HUES64 (cell line): ENCODE measurements at regions not wholly inside any gene's neighbourhood (a gene's known extent, or its start where the extent isn't known, plus 50 kb on each side); places are given as distances from the start of the nearest gene placed in this dataset.

ENCODE experiments used
- H3K27ac ChIP-seq: 2 replicates; pipeline ENCODE4 v1.7.0; 2013; ENCODE audit warnings: low read depth, low read length, inconsistent platforms
- H3K27me3 ChIP-seq: 2 replicates; pipeline ENCODE4 v1.6.1; 2013; ENCODE audit warnings: mild to moderate bottlenecking, low read length; ENCODE audit not compliant: insufficient read depth
- H3K36me3 ChIP-seq: 2 replicates; pipeline ENCODE4 v1.6.1; 2013; ENCODE audit warnings: mild to moderate bottlenecking, low read length; ENCODE audit not compliant: insufficient read depth
- H3K4me1 ChIP-seq: 2 replicates; pipeline ENCODE4 v1.6.1; 2013; ENCODE audit warnings: mild to moderate bottlenecking, low read length, moderate library complexity; ENCODE audit not compliant: insufficient read depth
- H3K4me3 ChIP-seq: 2 replicates; pipeline ENCODE4 v1.5.1; 2013; ENCODE audit warnings: mild to moderate bottlenecking, low read length, moderate library complexity
- H3K9ac ChIP-seq: 2 replicates; pipeline ENCODE4 v1.6.1; 2013; ENCODE audit warnings: mild to moderate bottlenecking, low read depth, low read length
- H3K9me3 ChIP-seq: 2 replicates; pipeline ENCODE4 v1.6.1; 2013; ENCODE audit warnings: low read depth, low read length; ENCODE audit not compliant: insufficient read depth
- WGBS: fragments of 150-250, 120-280 bp; methylation state at CpG from one replicate; pipeline ENCODE4 v1.1.7; 2013; ENCODE audit warnings: missing lambda C conversion rate; 5-methylcytosine and 5-hydroxymethylcytosine counted together

DNA sequence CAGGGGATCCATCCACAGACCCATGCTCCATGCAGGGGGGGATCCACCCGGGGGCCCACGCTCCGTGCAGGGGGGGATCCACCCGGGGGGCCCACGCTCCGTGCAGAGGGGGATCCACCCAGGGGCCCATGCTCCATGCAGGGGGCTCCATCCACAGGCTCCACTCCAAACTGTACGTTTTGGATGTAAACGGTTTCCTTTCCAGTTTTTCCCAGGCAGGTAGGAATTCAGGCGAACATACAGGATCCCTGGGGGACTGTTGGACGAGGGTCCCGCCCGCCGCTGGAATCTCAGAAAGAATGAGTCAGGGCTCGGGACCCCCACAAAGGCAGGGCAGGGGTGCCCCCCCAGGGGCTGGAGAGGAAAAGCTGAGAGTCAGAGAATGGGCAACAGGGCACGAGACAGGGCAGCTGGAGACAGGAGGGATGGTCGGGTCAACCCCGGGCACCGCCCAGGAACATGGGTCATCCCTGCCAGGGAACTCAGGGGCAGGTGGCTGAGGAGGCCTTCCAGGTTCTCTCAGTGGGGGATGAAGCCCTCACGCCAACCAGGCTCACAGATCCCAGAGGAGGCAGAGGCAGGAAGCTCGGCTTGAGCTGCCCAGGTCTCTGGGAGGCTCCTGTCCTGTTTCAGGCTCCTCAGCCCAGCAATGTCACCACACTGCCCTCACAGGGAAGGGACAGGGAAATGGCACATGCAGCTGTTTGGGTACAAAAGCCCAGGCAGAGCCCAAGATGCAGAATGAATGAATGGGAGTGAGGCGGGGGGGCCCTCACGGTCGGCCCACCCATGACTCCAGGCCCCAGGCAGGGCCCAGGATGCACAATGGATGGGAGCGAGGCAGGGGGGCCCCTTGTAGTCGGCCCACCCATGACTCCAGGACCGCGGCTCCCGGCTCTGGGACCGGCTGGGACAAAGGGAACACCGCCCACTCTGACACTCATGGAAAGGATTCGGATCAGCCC lies 200.2 kb downstream of the BRD1 start:
- no peaks in the 10 kb centered on the region for H3K4me1 ChIP-seq
- no peak overlapping the region for H3K4me3 ChIP-seq

DNA sequence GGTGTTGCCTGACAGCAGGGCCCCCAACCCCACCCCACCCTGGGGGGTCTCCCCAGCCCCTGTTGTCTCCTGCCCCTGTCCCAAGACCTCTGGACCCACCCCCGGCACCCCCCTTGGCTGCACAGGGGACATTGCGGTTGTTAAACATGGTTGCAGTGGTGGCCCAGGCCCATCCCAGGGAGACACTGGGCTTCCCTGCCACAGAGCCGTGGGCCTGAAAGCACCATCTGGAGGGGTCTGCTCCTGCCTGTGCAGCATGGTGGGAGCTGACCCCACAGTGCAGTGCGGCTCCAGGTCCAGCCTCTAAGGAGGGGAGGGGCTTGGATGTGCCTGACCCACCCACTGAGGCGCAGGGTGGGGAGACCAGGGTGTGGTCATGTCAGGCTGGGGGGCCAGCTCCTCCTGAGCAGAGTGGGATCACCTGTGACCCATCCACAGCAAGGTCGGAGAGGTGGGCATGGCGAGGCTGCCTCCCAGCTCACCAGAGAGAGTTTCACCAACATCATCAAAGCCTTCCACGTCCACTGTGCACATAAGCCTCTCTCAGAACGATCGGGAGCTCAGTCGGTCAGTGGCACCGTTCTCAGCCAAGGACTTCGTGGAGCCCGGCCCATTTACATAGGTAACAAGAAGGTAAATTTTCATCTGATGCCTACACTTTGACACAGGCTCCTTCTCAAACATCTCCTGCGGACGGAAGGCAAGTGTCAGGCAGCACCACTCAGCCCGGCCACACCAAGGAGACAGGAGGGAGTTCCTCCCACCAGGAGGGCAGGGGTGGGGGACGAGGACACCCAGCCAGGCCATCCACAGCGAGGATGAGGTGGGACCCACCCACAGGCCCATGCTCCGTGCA lies 201.1 kb downstream of the BRD1 start:
- no peaks in the 10 kb centered on the region for H3K27me3 ChIP-seq
- H3K4me1 ChIP-seq, result no peaks in the 10 kb centered on the region
- 93% methylated on average over 20 of the region's 20 CpGs for WGBS
- H3K36me3 ChIP-seq, result no peaks in the 10 kb centered on the region
- H3K9me3 ChIP-seq, result no peaks in the 10 kb centered on the region
- H3K9ac ChIP-seq, result no peak overlapping the region
- H3K27ac ChIP-seq, result no peak overlapping the region
- H3K4me3 ChIP-seq, result no peak overlapping the region

More for the DNA sequence above, 200.2 kb downstream of the BRD1 start:
- Histone ChIP-seq H3K27ac (no peak overlapping the region), H3K27me3 (no peaks in the 10 kb centered on the region; the same call in 1 of the 2 replicates), H3K9ac (no peak overlapping the region), H3K9me3 (no peaks in the 10 kb centered on the region), H3K36me3 (no peaks in the 10 kb centered on the region)
- 91% methylated on average over 31 of the region's 31 CpGs for WGBS

DNA sequence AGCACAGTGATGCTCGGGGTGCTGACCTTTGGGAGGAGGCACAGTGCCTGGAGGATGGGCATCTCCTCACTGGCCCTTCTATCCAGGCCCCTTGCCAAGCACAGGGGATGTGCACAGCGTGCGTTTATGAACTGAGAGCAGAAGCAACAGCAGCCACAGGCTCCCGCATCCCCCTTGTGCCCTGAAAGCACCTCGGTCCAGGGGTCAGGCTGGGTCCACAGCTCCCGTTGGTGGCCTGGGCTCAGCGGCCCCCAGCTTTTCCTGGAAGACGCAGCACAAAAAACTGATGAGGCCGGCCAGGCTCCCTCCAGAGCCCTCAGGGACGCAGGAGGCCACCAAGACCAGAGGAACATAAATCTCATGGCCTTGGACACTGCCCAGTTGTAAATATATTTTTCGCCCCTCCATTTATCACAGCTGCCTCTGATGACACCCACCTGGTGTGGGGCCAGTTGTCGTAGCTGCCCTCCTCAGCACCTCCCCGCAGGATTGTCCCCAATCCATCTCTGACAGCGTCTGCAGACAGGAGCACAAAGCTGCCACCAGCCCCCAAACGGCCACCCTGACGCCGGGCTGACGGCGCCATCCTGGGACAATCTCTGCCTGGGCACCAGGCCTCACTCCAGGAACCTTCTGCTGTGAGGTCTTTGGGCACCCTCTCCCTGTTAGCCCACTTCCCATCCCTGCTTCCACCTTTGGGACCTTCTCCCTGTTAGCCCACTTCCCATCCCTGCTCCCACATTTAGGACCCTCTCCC lies 203.1 kb downstream of the BRD1 start:
- H3K9ac ChIP-seq, result no peak overlapping the region
- 90% methylated on average over 19 of the region's 19 CpGs for WGBS
- H3K4me3 ChIP-seq, result no peak overlapping the region
- no peak overlapping the region for H3K27ac ChIP-seq
- no peaks in the 10 kb centered on the region for H3K27me3 ChIP-seq
- H3K36me3 ChIP-seq, result no peaks in the 10 kb centered on the region
- no peaks in the 10 kb centered on the region for H3K4me1 ChIP-seq
- H3K9me3 ChIP-seq, result no peaks in the 10 kb centered on the region

DNA sequence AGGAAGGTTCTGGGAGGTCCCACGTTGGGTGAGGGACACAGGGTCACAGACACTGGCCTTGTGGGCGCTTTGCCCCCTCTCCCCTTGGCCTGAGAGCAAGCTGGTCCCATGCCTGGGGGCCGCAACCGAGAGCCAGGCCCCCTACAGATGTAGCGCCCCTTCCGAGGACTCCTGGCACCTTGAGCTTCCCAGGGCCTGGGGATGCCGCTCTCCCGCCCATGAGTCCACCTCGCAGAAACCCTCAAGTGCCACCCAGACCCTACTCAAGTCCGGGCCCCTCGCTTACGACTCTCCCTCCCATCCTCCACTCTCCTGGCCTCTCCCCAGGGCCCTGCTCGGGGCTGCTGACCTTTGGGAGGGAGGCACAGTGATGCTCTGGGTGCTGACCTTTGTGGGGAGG lies 204.0 kb downstream of the BRD1 start:
- Histone ChIP-seq H3K36me3 (no peaks in the 10 kb centered on the region), H3K9ac (no peak overlapping the region), H3K9me3 (no peaks in the 10 kb centered on the region), H3K27ac (no peak overlapping the region), H3K27me3 (no peaks in the 10 kb centered on the region), H3K4me1 (no peaks in the 10 kb centered on the region), H3K4me3 (no peak overlapping the region)
- 93% methylated on average over 13 of the region's 13 CpGs for WGBS

DNA sequence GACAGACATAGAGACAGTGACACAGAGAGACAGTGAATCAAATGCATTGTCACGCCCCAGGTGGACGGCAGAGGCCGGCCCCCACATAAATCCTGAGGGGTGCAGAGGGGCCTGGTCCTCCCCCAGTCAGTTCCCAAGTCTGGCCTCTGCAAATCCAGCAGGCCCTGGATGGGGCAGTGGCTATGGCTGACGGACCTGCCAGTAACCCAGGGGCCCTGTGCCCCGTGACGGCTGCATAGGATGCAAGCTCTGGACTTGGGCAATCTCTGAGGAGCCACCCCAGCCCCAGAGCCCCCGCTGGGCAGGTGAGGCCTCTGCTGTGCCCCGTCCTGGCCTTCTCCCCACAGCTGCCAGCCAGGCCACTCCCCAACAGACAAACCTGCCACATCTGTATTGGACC lies 204.5 kb downstream of the BRD1 start:
- Histone ChIP-seq H3K27ac (no peak overlapping the region), H3K4me1 (no peaks in the 10 kb centered on the region), H3K27me3 (no peaks in the 10 kb centered on the region), H3K36me3 (no peaks in the 10 kb centered on the region), H3K9ac (no peak overlapping the region), H3K9me3 (no peaks in the 10 kb centered on the region), H3K4me3 (no peak overlapping the region)
- 92% methylated on average over 8 of the region's 8 CpGs for WGBS

DNA sequence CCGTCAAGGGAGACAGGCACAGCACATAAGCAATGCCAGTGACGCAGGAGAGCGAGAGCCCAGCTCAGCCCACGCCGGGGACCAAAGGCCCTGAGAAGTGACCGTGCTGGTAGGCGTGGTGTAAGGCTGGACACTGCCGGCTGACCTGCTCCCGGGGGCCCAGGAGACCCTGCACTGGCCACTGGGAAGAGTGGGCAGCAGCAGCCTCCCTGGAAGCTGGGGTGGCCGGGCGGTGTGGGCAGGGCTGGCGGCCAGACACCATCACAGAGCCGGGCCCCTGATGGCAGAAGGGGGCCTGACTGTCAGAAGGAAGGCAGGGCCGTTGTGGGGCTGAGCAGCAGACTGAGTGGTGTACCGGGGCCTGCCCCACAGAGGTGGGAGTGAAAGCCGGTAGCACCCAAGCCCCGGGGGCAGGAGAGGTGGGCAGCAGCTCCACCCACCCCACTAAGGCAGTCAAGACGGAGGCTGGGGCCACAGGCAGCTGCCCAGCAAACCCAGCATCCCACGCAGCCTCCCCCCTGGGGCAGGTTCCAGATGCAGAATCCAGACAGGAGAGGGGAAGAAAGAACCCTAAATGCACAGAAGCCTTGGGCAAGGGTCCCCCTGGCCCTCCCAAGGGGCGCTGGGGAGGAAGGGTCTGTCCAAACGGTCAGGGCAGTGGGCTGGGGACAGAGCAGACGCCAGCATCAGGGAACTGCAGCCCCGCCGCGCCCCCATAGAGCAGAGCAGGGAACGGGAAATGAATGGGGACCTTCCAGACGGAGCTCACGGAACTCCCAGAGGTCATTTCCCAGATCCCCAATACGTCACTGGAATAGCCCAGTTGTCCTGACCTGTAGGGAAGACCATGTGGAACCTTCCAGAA lies 205.2 kb downstream of the BRD1 start:
- Histone ChIP-seq H3K4me1 (no peaks in the 10 kb centered on the region), H3K4me3 (no peak overlapping the region), H3K9me3 (no peaks in the 10 kb centered on the region), H3K27ac (no peak overlapping the region), H3K36me3 (no peaks in the 10 kb centered on the region), H3K9ac (no peak overlapping the region), H3K27me3 (no peaks in the 10 kb centered on the region)
- 96% methylated on average over 29 of the region's 29 CpGs for WGBS

DNA sequence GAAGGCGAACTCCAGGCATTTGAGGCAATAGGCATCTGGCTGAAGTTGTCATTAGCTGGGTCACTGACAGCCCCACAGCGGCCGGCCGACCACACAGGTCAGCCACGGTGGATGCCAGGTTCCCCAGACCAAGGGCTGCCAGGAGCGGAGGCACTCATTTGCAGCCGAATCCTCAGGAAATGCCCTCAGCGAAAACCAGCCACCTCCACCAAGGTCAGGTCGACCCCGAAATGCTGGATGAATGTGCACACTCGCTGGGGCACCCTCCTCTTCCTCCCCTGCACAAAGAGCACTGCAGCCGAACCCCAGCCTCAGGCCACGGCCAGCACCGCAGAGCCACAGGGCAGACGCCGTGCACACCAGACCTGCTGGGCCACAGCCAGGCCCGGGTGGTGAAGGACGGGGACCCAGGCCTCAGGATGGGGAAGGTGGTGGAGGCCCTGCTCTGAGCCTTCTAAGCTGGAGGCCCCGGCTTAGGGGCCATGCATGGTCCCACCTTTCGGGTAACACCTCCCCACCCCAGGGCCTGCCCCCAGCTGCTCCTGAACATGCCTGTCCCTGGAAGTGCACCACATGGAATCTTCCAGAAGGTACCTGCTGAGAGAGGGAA lies 206.0 kb downstream of the BRD1 start:
- H3K36me3 ChIP-seq, result no peaks in the 10 kb centered on the region
- H3K27me3 ChIP-seq, result no peaks in the 10 kb centered on the region
- 92% methylated on average over 20 of the region's 20 CpGs for WGBS
- no peaks in the 10 kb centered on the region for H3K9me3 ChIP-seq
- H3K9ac ChIP-seq, result no peak overlapping the region
- no peak overlapping the region for H3K4me3 ChIP-seq
- H3K27ac ChIP-seq, result no peak overlapping the region
- H3K4me1 ChIP-seq, result no peaks in the 10 kb centered on the region

DNA sequence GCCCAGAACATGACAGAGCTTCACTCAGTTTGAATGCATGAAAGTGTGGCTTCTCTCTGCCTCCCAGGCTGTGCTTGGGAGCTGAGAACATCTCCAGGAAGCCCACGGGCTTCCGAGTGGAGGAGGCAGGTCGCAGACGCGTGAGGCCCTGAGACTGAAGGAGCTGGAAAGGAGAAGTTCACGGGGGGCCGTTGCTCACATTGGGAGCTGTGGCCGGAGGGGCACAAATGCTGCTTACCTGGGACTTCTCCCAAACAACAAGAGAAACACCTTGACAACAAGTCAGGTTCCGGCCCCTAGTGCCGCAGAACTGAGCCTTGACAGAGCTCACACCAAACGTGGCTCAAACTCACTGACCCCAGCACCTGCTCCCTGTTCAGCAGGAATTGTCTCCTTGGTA lies 207.0 kb downstream of the BRD1 start:
- Histone ChIP-seq H3K4me1 (no peaks in the 10 kb centered on the region), H3K9ac (no peak overlapping the region), H3K4me3 (no peak overlapping the region), H3K9me3 (no peaks in the 10 kb centered on the region), H3K27ac (no peak overlapping the region), H3K36me3 (no peaks in the 10 kb centered on the region), H3K27me3 (no peaks in the 10 kb centered on the region)
- WGBS, result 92% methylated on average over 11 of the region's 11 CpGs

DNA sequence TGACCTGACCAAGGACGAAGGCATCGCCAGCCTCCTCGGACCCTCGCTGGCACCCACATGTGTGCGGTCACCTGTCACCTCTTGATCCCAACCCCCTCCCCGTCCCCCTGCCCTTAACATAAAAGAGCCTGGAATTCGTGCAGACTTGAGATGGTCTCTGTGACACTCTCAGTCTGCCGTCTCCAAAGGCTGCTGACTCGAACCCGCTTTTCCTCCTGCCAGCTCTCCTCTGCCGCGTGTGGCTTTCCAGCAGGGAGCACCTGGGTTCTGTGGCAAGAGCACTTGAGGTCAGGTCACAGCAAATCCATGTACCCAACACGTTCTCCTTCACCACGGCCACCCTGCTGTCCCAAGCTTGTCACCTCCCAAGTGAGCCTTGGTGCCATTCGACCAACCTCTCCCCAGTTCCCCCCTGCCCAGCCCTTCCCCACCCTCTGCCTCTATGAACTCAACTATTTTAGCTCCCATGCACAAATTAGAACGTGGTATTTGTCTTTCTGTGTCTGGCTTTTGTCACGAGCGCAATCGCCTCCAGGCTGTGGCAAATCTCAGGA lies 207.6 kb downstream of the BRD1 start:
- WGBS, result 93% methylated on average over 19 of the region's 19 CpGs
- H3K27ac ChIP-seq, result no peak overlapping the region
- no peak overlapping the region for H3K9ac ChIP-seq
- no peaks in the 10 kb centered on the region for H3K36me3 ChIP-seq
- no peaks in the 10 kb centered on the region for H3K4me1 ChIP-seq
- H3K9me3 ChIP-seq, result no peaks in the 10 kb centered on the region
- H3K4me3 ChIP-seq, result no peak overlapping the region
- H3K27me3 ChIP-seq, result no peaks in the 10 kb centered on the region

DNA sequence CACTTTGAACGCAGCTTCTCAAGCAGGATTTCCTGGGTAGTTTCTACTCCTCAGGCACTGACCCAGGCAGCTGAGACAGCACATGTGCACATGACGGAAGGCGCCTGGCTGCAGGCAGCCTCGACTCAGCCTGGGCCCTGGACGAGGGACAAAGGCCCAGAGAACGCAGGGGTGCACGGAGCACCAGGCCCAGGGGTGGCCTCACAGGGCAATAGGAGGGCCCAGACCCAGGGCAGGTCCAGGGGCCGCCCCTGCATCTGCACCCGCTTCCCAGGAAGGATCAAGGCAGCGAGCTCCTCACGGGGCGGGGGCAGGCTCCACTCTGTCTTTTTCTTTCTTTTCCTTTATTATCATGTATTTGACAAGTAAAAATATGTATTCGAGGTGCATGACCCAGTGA lies 208.4 kb downstream of the BRD1 start:
- 93% methylated on average over 13 of the region's 13 CpGs for WGBS
- Histone ChIP-seq H3K4me1 (no peaks in the 10 kb centered on the region), H3K9ac (no peak overlapping the region), H3K9me3 (no peaks in the 10 kb centered on the region), H3K27ac (no peak overlapping the region), H3K4me3 (no peak overlapping the region), H3K36me3 (no peaks in the 10 kb centered on the region), H3K27me3 (no peaks in the 10 kb centered on the region)
